ENCODE measurements at regions not wholly inside any gene's neighbourhood (a gene's known extent, or its start where the extent isn't known, plus 50 kb on each side); places are given as distances from the start of the nearest gene placed in this dataset.

DNA sequence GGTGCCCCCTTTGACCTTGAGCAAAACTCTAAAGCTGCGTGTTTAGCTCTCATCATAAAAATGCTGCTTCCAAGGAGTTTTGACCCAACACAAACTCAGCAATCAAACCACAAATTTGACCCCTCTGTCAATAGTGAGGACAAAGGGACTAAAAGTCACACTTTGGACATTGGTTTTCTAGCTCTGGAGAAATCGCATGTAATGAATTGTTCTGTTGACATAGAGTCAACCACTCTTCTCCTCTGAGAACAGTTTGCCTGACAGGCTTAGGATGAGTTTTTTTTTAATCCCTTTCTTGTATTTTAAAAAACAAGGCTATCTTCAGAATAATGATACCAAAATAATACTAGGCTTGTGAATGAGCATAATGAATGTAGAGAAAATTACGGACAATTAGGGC, 61.1 kb upstream of the MAN2A1 start:
- TF ChIP-seq, protein P1, sequence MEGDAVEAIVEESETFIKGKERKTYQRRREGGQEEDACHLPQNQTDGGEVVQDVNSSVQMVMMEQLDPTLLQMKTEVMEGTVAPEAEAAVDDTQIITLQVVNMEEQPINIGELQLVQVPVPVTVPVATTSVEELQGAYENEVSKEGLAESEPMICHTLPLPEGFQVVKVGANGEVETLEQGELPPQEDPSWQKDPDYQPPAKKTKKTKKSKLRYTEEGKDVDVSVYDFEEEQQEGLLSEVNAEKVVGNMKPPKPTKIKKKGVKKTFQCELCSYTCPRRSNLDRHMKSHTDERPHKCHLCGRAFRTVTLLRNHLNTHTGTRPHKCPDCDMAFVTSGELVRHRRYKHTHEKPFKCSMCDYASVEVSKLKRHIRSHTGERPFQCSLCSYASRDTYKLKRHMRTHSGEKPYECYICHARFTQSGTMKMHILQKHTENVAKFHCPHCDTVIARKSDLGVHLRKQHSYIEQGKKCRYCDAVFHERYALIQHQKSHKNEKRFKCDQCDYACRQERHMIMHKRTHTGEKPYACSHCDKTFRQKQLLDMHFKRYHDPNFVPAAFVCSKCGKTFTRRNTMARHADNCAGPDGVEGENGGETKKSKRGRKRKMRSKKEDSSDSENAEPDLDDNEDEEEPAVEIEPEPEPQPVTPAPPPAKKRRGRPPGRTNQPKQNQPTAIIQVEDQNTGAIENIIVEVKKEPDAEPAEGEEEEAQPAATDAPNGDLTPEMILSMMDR (IDR thresholded peaks at IDR 0.05) = no peak
- TF ChIP-seq POLR2A (IDR thresholded peaks at IDR 0.05) (no peak), EP300 (IDR thresholded peaks at IDR 0.05) (no peak)
